ENCODE measurements at regions not wholly inside any gene's neighbourhood (a gene's known extent, or its start where the extent isn't known, plus 50 kb on each side); places are given as distances from the start of the nearest gene placed in this dataset.

GRCh38 chr20:60591172-60591799, 633.1 kb downstream of the CDH26 start:
- no peak for DNase-seq (ENCODE audit: low read depth, low spot score)
- no CpG with 5 or more reads among the region's 6 CpGs for WGBS (ENCODE audit: insufficient coverage, insufficient read length)
- no peaks in the 10 kb centered on the region for H3K36me3 ChIP-seq (ENCODE audit: control insufficient read depth, insufficient read depth, low read length)
- H3K4me3 ChIP-seq (ENCODE audit: low read length) = no peak overlapping the region
- no peaks in the 10 kb centered on the region for H3K27me3 ChIP-seq (ENCODE audit: control insufficient read depth, insufficient read depth, low read length)
- no peaks in the 10 kb centered on the region for H3K9me3 ChIP-seq (ENCODE audit: control insufficient read depth, insufficient read depth, low read length)
- H3K4me1 ChIP-seq (ENCODE audit: control insufficient read depth, insufficient read depth, low read length) = no peaks in the 10 kb centered on the region
- H3K27ac ChIP-seq (ENCODE audit: low read length) = no peak overlapping the region

GRCh38 chr20:60598528-60598927, 640.3 kb downstream of the CDH26 start:
- Histone ChIP-seq H3K36me3 (ENCODE audit: control insufficient read depth, insufficient read depth, low read length) (no peaks in the 10 kb centered on the region), H3K4me1 (ENCODE audit: control insufficient read depth, insufficient read depth, low read length) (no peaks in the 10 kb centered on the region), H3K27me3 (ENCODE audit: control insufficient read depth, insufficient read depth, low read length) (no peaks in the 10 kb centered on the region), H3K27ac (ENCODE audit: low read length) (no peak overlapping the region), H3K9me3 (ENCODE audit: control insufficient read depth, insufficient read depth, low read length) (no peaks in the 10 kb centered on the region), H3K4me3 (ENCODE audit: low read length) (no peak overlapping the region)
- WGBS (ENCODE audit: insufficient coverage, insufficient read length) = no CpG with 5 or more reads among the region's 14 CpGs
- no peak for DNase-seq (ENCODE audit: low read depth, low spot score)

- Histone ChIP-seq H3K36me3 (ENCODE audit: control insufficient read depth, insufficient read depth, low read length) (no peaks in the 10 kb centered on the region), H3K27me3 (ENCODE audit: control insufficient read depth, insufficient read depth, low read length) (no peaks in the 10 kb centered on the region), H3K4me3 (ENCODE audit: low read length) (no peak overlapping the region), H3K27ac (ENCODE audit: low read length) (no peak overlapping the region), H3K9me3 (ENCODE audit: control insufficient read depth, insufficient read depth, low read length) (no peaks in the 10 kb centered on the region), H3K4me1 (ENCODE audit: control insufficient read depth, insufficient read depth, low read length) (no peaks in the 10 kb centered on the region)
- no CpG with 5 or more reads among the region's 16 CpGs for WGBS (ENCODE audit: insufficient coverage, insufficient read length)
- DNase-seq (ENCODE audit: low read depth, low spot score) = no peak
Observed at GRCh38 chr20:60599381-60599780, 641.2 kb downstream of the CDH26 start.

- no peaks in the 10 kb centered on the region for H3K9me3 ChIP-seq (ENCODE audit: control insufficient read depth, insufficient read depth, low read length)
- H3K27me3 ChIP-seq (ENCODE audit: control insufficient read depth, insufficient read depth, low read length) = no peaks in the 10 kb centered on the region
- no CpG with 5 or more reads among the region's 7 CpGs for WGBS (ENCODE audit: insufficient coverage, insufficient read length)
Observed at GRCh38 chr20:60600036-60600435, 641.8 kb downstream of the CDH26 start.

DNA sequence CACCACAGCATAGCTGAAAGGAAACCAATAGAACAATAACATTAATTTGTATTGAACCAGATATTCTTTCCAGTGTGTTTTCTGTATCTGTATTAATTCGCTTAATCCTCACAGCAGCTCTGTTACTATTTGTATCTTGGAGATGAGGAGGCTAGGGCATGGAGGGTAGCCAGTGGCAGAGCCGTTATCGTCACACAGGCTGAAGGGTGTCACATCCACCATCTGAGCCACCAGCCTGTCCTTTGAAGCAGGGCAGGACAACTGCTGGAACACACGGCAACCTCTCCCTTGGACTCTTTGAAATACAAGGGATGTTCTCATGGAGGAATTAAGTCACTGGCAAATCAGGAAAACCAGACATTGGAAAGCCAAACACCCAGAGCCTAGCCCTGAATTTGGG, 628.0 kb upstream of the CDH4 start:
- H3K27ac ChIP-seq (ENCODE audit: low read length) = no peak overlapping the region
- H3K36me3 ChIP-seq (ENCODE audit: control insufficient read depth, insufficient read depth, low read length) = no peaks in the 10 kb centered on the region
- no CpG with 5 or more reads among the region's 4 CpGs for WGBS (ENCODE audit: insufficient coverage, insufficient read length)
- no peaks in the 10 kb centered on the region for H3K4me1 ChIP-seq (ENCODE audit: control insufficient read depth, insufficient read depth, low read length)
- no peak for DNase-seq (ENCODE audit: low read depth, low spot score)
- no peak overlapping the region for H3K4me3 ChIP-seq (ENCODE audit: low read length)
- no peaks in the 10 kb centered on the region for H3K27me3 ChIP-seq (ENCODE audit: control insufficient read depth, insufficient read depth, low read length)
- no peaks in the 10 kb centered on the region for H3K9me3 ChIP-seq (ENCODE audit: control insufficient read depth, insufficient read depth, low read length)

More at GRCh38 chr20:60600036-60600435, 641.8 kb downstream of the CDH26 start:
- DNase-seq (ENCODE audit: low read depth, low spot score) = no peak
- Histone ChIP-seq H3K27ac (ENCODE audit: low read length) (no peak overlapping the region), H3K36me3 (ENCODE audit: control insufficient read depth, insufficient read depth, low read length) (no peaks in the 10 kb centered on the region), H3K4me1 (ENCODE audit: control insufficient read depth, insufficient read depth, low read length) (no peaks in the 10 kb centered on the region), H3K4me3 (ENCODE audit: low read length) (no peak overlapping the region)

DNA sequence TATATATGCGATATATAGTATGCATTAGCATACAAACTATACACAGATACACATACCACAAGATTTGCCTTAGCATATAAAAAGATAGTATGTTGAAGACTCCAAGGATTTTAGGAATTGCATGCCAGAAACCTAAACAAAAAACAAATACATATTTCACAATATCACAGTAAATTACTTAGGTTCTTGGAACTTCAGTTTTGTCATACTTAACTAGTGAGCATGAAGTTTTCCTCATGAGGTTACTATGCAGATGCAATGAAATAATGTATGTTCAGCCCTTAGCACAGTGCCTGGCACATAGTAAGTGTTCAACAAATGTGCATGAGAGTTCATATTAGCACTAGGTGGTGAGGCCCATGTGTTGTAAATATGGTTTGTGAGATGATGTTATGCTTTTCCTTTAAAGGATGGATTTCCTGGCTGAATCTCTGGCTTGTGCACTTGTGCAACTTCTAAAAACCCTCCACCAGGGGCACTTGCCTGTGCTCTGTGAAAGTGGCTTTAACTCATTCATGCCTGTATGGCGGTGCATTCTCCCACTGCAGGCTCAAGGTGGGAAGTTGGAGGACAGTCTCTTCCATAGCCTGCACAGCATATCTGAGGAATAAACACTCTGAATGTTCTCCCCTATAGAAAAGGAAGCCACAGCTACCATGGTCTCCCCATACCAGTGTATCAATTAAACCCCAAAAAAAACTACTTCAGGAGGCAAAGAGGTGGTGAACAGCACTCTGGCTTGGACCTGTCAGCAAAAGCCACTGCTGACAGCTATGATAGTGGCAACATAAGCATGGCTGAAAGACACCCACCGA, 624.1 kb upstream of the CDH4 start:
- peak; percentile 9 for DNase-seq (ENCODE audit: low read depth, low spot score)
- no peak overlapping the region for H3K27ac ChIP-seq (ENCODE audit: low read length)
- no peaks in the 10 kb centered on the region for H3K9me3 ChIP-seq (ENCODE audit: control insufficient read depth, insufficient read depth, low read length)
- no peak overlapping the region for H3K4me3 ChIP-seq (ENCODE audit: low read length)
- WGBS (ENCODE audit: insufficient coverage, insufficient read length) = no CpG with 5 or more reads among the region's 3 CpGs
- no peaks in the 10 kb centered on the region for H3K27me3 ChIP-seq (ENCODE audit: control insufficient read depth, insufficient read depth, low read length)
- H3K4me1 ChIP-seq (ENCODE audit: control insufficient read depth, insufficient read depth, low read length) = no peaks in the 10 kb centered on the region
- no peaks in the 10 kb centered on the region for H3K36me3 ChIP-seq (ENCODE audit: control insufficient read depth, insufficient read depth, low read length)

DNA sequence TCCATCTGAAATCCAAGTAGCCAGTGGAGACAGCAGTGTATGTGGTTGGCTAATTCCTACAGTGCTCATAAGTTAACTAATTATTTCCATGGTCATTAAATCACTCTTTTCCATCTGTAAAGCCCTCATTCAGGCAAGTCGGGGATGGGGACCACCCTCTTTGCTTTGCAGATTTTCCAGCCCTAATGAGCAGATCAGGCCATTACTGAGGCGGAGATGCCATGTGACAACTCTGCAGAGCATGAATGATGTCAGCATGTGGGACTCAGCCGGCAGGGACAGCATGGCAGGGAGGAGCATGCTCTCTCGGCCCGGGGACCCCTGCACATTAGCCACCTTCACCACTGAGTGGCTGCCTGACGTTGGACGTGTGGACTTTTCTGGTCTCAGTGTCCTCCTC, 623.3 kb upstream of the CDH4 start:
- H3K36me3 ChIP-seq (ENCODE audit: control insufficient read depth, insufficient read depth, low read length) = no peaks in the 10 kb centered on the region
- H3K9me3 ChIP-seq (ENCODE audit: control insufficient read depth, insufficient read depth, low read length) = no peaks in the 10 kb centered on the region
- no peak overlapping the region for H3K4me3 ChIP-seq (ENCODE audit: low read length)
- no peak overlapping the region for H3K27ac ChIP-seq (ENCODE audit: low read length)
- no CpG with 5 or more reads among the region's 7 CpGs for WGBS (ENCODE audit: insufficient coverage, insufficient read length)
- no peaks in the 10 kb centered on the region for H3K27me3 ChIP-seq (ENCODE audit: control insufficient read depth, insufficient read depth, low read length)
- DNase-seq (ENCODE audit: low read depth, low spot score) = no peak
- H3K4me1 ChIP-seq (ENCODE audit: control insufficient read depth, insufficient read depth, low read length) = no peaks in the 10 kb centered on the region

GRCh38 chr20:60629206-60629605, 622.9 kb upstream of the CDH4 start:
- Histone ChIP-seq H3K9me3 (ENCODE audit: control insufficient read depth, insufficient read depth, low read length) (no peaks in the 10 kb centered on the region), H3K27me3 (ENCODE audit: control insufficient read depth, insufficient read depth, low read length) (no peaks in the 10 kb centered on the region), H3K27ac (ENCODE audit: low read length) (no peak overlapping the region), H3K4me1 (ENCODE audit: control insufficient read depth, insufficient read depth, low read length) (no peaks in the 10 kb centered on the region), H3K36me3 (ENCODE audit: control insufficient read depth, insufficient read depth, low read length) (no peaks in the 10 kb centered on the region), H3K4me3 (ENCODE audit: low read length) (no peak overlapping the region)
- no CpG with 5 or more reads among the region's 4 CpGs for WGBS (ENCODE audit: insufficient coverage, insufficient read length)
- no peak for DNase-seq (ENCODE audit: low read depth, low spot score)

GRCh38 chr20:60630609-60631008, 621.5 kb upstream of the CDH4 start:
- Histone ChIP-seq H3K4me1 (ENCODE audit: control insufficient read depth, insufficient read depth, low read length) (no peaks in the 10 kb centered on the region), H3K4me3 (ENCODE audit: low read length) (no peak overlapping the region), H3K27me3 (ENCODE audit: control insufficient read depth, insufficient read depth, low read length) (no peaks in the 10 kb centered on the region), H3K9me3 (ENCODE audit: control insufficient read depth, insufficient read depth, low read length) (no peaks in the 10 kb centered on the region), H3K36me3 (ENCODE audit: control insufficient read depth, insufficient read depth, low read length) (no peaks in the 10 kb centered on the region), H3K27ac (ENCODE audit: low read length) (no peak overlapping the region)
- no peak for DNase-seq (ENCODE audit: low read depth, low spot score)
- no CpG with 5 or more reads among the region's 8 CpGs for WGBS (ENCODE audit: insufficient coverage, insufficient read length)

- Histone ChIP-seq H3K4me1 (ENCODE audit: control insufficient read depth, insufficient read depth, low read length) (no peaks in the 10 kb centered on the region), H3K4me3 (ENCODE audit: low read length) (no peak overlapping the region), H3K27ac (ENCODE audit: low read length) (no peak overlapping the region), H3K27me3 (ENCODE audit: control insufficient read depth, insufficient read depth, low read length) (no peaks in the 10 kb centered on the region), H3K9me3 (ENCODE audit: control insufficient read depth, insufficient read depth, low read length) (no peaks in the 10 kb centered on the region), H3K36me3 (ENCODE audit: control insufficient read depth, insufficient read depth, low read length) (no peaks in the 10 kb centered on the region)
- DNase-seq (ENCODE audit: low read depth, low spot score) = no peak
- no CpG with 5 or more reads among the region's 9 CpGs for WGBS (ENCODE audit: insufficient coverage, insufficient read length)
Observed at GRCh38 chr20:60631585-60632287, 620.3 kb upstream of the CDH4 start.
